ENCODE measurements at regions not wholly inside any gene's neighbourhood (a gene's known extent, or its start where the extent isn't known, plus 50 kb on each side); places are given as distances from the start of the nearest gene placed in this dataset.

DNA sequence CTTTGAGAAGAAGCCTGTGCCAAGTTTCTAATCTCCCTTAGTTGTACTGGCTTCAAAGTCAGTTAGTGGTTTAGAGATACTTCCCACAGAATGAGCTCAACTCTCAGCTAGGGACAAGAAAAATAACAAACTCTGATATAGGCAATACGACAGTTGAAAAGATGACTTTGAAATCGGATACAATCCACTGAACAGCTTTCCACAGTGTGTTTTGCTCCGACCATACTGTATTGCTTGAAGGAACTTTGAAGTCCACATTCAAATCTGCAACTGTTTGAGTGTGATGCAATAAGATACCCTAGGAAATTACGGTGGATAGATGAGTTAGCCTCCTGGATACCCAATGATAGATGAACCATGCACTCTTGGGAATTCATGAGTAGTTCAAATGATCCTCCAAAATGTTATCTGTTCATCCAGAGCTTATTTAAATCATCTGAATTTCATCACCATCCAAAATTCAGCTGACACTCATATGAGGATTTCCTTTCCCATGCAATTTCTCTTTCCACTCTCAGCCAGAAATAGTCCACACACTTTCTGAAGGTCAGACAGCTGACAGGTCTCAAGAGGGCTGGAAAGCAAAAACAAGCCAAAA is 443.8 kb downstream of the HAO1 start:
- Histone ChIP-seq H3K27me3 (ENCODE audit: control insufficient read depth, insufficient read depth, low read length) (no peaks in the 10 kb centered on the region), H3K79me1 (ENCODE audit: low read depth in 1 of 2, low read length in 2 of 2) (no peaks in the 10 kb centered on the region), H3K4me2 (ENCODE audit: low read depth, low read length) (no peak overlapping the region), H4K20me1 (ENCODE audit: insufficient read depth, low read length) (no peaks in the 10 kb centered on the region), H3K27ac (ENCODE audit: insufficient read depth, low read length) (no peak overlapping the region), H3K36me3 (ENCODE audit: control insufficient read depth, insufficient read depth, low read length) (no peaks in the 10 kb centered on the region), H3K4ac (ENCODE audit: low read depth, low read length) (no peak overlapping the region), H2BK120ac (ENCODE audit: low read depth, low read length) (no peak overlapping the region), H2BK15ac (ENCODE audit: low read depth, low read length) (no peak overlapping the region), H3K18ac (ENCODE audit: low read depth, low read length) (no peak overlapping the region), H3K56ac (ENCODE audit: extremely low read depth, insufficient read depth, low read length) (no peak overlapping the region), H4K5ac (ENCODE audit: low read depth, low read length) (no peak overlapping the region), H3K4me3 (ENCODE audit: insufficient read depth, low read depth, low read length) (no peak overlapping the region), H3K23ac (ENCODE audit: low read depth, low read length) (no peak overlapping the region), H2AK5ac (ENCODE audit: low read depth, low read length) (no peak overlapping the region), H2AK9ac (replicated peaks; ENCODE audit: low read depth, low read length, poor library complexity) (no peak overlapping the region), H3K9me1 (ENCODE audit: insufficient read depth, low read length) (no peaks in the 10 kb centered on the region), H3K4me1 (ENCODE audit: control insufficient read depth, insufficient read depth, low read length) (no peaks in the 10 kb centered on the region), H2BK20ac (ENCODE audit: low read depth, low read length) (no peak overlapping the region), H3K9ac (ENCODE audit: low read depth, low read length) (no peak overlapping the region), H3K14ac (replicated peaks; ENCODE audit: low read depth, low read length) (no peak overlapping the region), H4K8ac (ENCODE audit: low read depth in 2 of 2, low read length in 2 of 2) (no peak overlapping the region), H2AFZ (replicated peaks; ENCODE audit: low read length, poor library complexity) (no peak overlapping the region), H4K91ac (ENCODE audit: insufficient read depth, low read depth, low read length) (no peak overlapping the region), H3K9me3 (ENCODE audit: control insufficient read depth, insufficient read depth, low read length) (no peaks in the 10 kb centered on the region), H2BK5ac (ENCODE audit: low read depth, low read length, poor library complexity, severe bottlenecking) (no peak overlapping the region)
- WGBS, 2 experiments (ENCODE audit: extremely low coverage in 2 of 2, insufficient read length in 1 of 2), result no CpG with 5 or more reads among the region's 4 CpGs
- intact Hi-C loops (cut with micrococcal nuclease) (no loop called here), in situ Hi-C loops (cut with MboI; ENCODE audit: low sequenced_read_pairs) (no loop called here), dilution Hi-C loops (cut with HindIII; ENCODE audit: low sequenced_read_pairs, unreplicated experiment) (no loop called here)
- DNase-seq, result no peak
- CTCF ChIA-PET, result no interaction called here
- BruUV-seq (replicated peaks), result no TSS peak
- no peak for ATAC-seq (ENCODE audit: low read depth)
- POLR2A ChIA-PET (ENCODE audit: unreplicated experiment), result no interaction called here
- TF ChIP-seq NFE2L2 (IDR thresholded peaks at IDR 0.05; ENCODE audit: low read depth, low read length) (no peak), SMC3 (IDR thresholded peaks at IDR 0.05; ENCODE audit: low read depth, low read length) (no peak)
